ENCODE measurements at regions not wholly inside any gene's neighbourhood (a gene's known extent, or its start where the extent isn't known, plus 50 kb on each side); places are given as distances from the start of the nearest gene placed in this dataset.

- peak overlapping the region; percentile 25 for H3K27ac ChIP-seq (ENCODE audit: insufficient read depth, low read depth, low read length)
- FAIRE-seq (no peak), DNase-seq (ENCODE audit: low read depth, low spot score) (peak; percentile 71)
- no peaks in the 10 kb centered on the region for H3K9me3 ChIP-seq (replicated peaks; ENCODE audit: control insufficient read depth, insufficient read depth, low read length)
- H3K4me2 ChIP-seq (ENCODE audit: insufficient read depth, low read length) = peak overlapping the region; percentile 12
- TF ChIP-seq EZH2 (IDR thresholded peaks at IDR 0.05; ENCODE audit: borderline replicate concordance, low read depth, low read length, severe bottlenecking) (no peak), GATA2 (IDR thresholded peaks at IDR 0.05; ENCODE audit: insufficient read depth, insufficient read length, low read depth, low read length) (peak; percentile 60), CTCF (IDR thresholded peaks at IDR 0.05; ENCODE audit: extremely low read depth in 1 of 2, insufficient read depth in 1 of 2, low read depth in 1 of 2, low read length in 2 of 2) (no peak), FOS (IDR thresholded peaks at IDR 0.05; ENCODE audit: borderline replicate concordance, insufficient read depth, low read length) (peak; percentile 99), JUN (IDR thresholded peaks at IDR 0.05; ENCODE audit: borderline replicate concordance, insufficient read depth, insufficient read length, low read depth) (no peak), POLR2A (IDR thresholded peaks at IDR 0.05; ENCODE audit: low read depth, low read length) (no peak), POLR2AphosphoS5 (IDR thresholded peaks at IDR 0.05; ENCODE audit: insufficient read depth, low read depth, low read length) (peak; percentile 52), MYC (IDR thresholded peaks at IDR 0.05; ENCODE audit: low read depth, low read length) (no peak)
- TF ChIP-seq, protein P1, sequence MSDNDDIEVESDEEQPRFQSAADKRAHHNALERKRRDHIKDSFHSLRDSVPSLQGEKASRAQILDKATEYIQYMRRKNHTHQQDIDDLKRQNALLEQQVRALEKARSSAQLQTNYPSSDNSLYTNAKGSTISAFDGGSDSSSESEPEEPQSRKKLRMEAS (IDR thresholded peaks at IDR 0.05; ENCODE audit: insufficient read depth, insufficient read length) = no peak
- peak overlapping the region; percentile 14 for H2AFZ ChIP-seq (ENCODE audit: low read depth, low read length)
- BruUV-seq (replicated peaks) = TSS peak; percentile 80
- no peaks in the 10 kb centered on the region for H3K27me3 ChIP-seq (ENCODE audit: control insufficient read depth in 2 of 2, insufficient read depth in 2 of 2, low read length in 2 of 2)
- no peaks in the 10 kb centered on the region for H4K20me1 ChIP-seq (replicated peaks; ENCODE audit: control insufficient read depth, extremely low read depth, insufficient read depth, low read length)
- ChIA-PET POLR2A (no interaction called here), CTCF (interaction anchor here (0.5 to 1.0 kb wide), 3 partner anchors 9 to 350 kb away, joined by 3 read pairs; no protein-coding TSS in a partner anchor)
- dilution Hi-C loops (cut with MboI; ENCODE audit: extremely low pct_ligation_motif_present, low sequenced_read_pairs) = no loop called here
- H3K4me3 ChIP-seq (replicated peaks in 1 of 3; ENCODE audit: insufficient read depth in 1 of 3, low read depth in 1 of 3, low read length in 3 of 3) = no peak overlapping the region
- H3K9ac ChIP-seq (replicated peaks; ENCODE audit: extremely low read depth, insufficient read depth, low read length) = no peak overlapping the region
- no peaks in the 10 kb centered on the region for H3K36me3 ChIP-seq (ENCODE audit: control insufficient read depth in 2 of 2, extremely low read depth in 1 of 2, insufficient read depth in 2 of 2, low read length in 2 of 2)
- intact Hi-C loops (cut with micrococcal nuclease) = loop anchor here (2.0 kb wide), 1 partner anchor 170 kb away; no protein-coding TSS in a partner anchor
- no peaks in the 10 kb centered on the region for H3K9me1 ChIP-seq (replicated peaks; ENCODE audit: control insufficient read depth, extremely low read depth, insufficient read depth, low read length)
- H3K79me2 ChIP-seq (ENCODE audit: control insufficient read depth, insufficient read depth, low read length) = no peaks in the 10 kb centered on the region
- peaks cover 13% of the 10 kb centered on the region for H3K4me1 ChIP-seq (ENCODE audit: control insufficient read depth, extremely low read depth, insufficient read depth, low read length)
Measured at GRCh38 chr16:80027007-80027965, 426.7 kb upstream of the MAF start.

All from endothelial cell of umbilical vein (primary cell).